HepG2 (cell line): ENCODE measurements at regions not wholly inside any gene's neighbourhood (a gene's known extent, or its start where the extent isn't known, plus 50 kb on each side); places are given as distances from the start of the nearest gene placed in this dataset.

ENCODE experiments used
- ATAC-seq: fragments of 200-7000 bp; cut with Tn5 transposase; 3 replicates; pipeline ENCODE4 v1.9.1; 2020; ENCODE audit warnings: mild to moderate bottlenecking, moderate library complexity
- BruUV-seq: library from RNA; stranded (reverse); fragments of 400-500 nt; replicated peaks from 2 replicates; lab custom pipeline; 2021; lab: Mats Ljungman, UMichigan
- CTCF ChIA-PET: fragments of 300-600 bp; formaldehyde crosslinking; extraction: SDS; loops from one replicate; lab custom pipeline; 2021; ENCODE audit warnings: low total read pairs, inconsistent platforms, low intra/inter-chr PET ratio; lab: Yijun Ruan, JAX
- POLR2A ChIA-PET: fragments of 350-600 bp; sonication (Branson Sonifier 250); formaldehyde crosslinking; loops from one replicate; lab custom pipeline; 2020; ENCODE audit warnings: antibody characterized with exemption, inconsistent platforms; lab: Yijun Ruan, JAX
- DNase-seq: peaks from one replicate; pipeline ENCODE4 v3.0.0-alpha.2; 2015; ENCODE audit warnings: low spot score
- FAIRE-seq: peaks from 3 replicates; lab custom pipeline; 2011; peaks lifted over from hg19 to GRCh38; lab: Jason Lieb, UNC
- H2AFZ ChIP-seq: one replicate; pipeline ENCODE4 v1.6.1; 2011; ENCODE audit warnings: low read length, inconsistent platforms
- H3K27ac ChIP-seq: fragments of 300-600 bp; 3 replicates; pipeline ENCODE4 v1.8.0; 2011; ENCODE audit warnings: mixed run types, mild to moderate bottlenecking, mixed read lengths, low read length, inconsistent platforms; ENCODE audit not compliant: insufficient read depth; ENCODE audit errors: extremely low read length
- H3K27me3 ChIP-seq, 2 experiments: fragments of 200-600 bp in 1 of 2; 2 replicates in 1 of 2; 3 replicates in 1 of 2; pipeline versions ENCODE4 v1.6.0 to v1.8.0; 2011; ENCODE audit warnings: low read length in 2 of 2, mild to moderate bottlenecking in 2 of 2, moderate library complexity in 2 of 2, inconsistent platforms in 1 of 2; ENCODE audit not compliant: insufficient read depth in 2 of 2, control insufficient read depth in 1 of 2
- H3K36me3 ChIP-seq, 2 experiments: fragments of 200-600 bp in 1 of 2; replicated peaks in 1 of 2; 2 replicates in 1 of 2; 3 replicates in 1 of 2; pipeline versions ENCODE4 v1.5.1 to v1.8.0; 2011; ENCODE audit warnings: low read length in 2 of 2, inconsistent platforms in 1 of 2; ENCODE audit not compliant: insufficient read depth in 2 of 2, control insufficient read depth in 1 of 2
- H3K4me1 ChIP-seq: 2 replicates; pipeline ENCODE4 v1.5.1; 2012; ENCODE audit warnings: low read length, inconsistent platforms; ENCODE audit not compliant: insufficient read depth
- H3K4me2 ChIP-seq: 2 replicates; pipeline ENCODE4 v1.6.0; 2011; ENCODE audit warnings: low read depth, low read length, inconsistent platforms
- H3K4me3 ChIP-seq, 3 experiments: fragments of 200-600 bp in 1 of 3; sonication (generic), shearing (Covaris generic) in 1 of 3; replicated peaks in 1 of 3; 2 replicates each; pipeline ENCODE4 v1.5.1; 2011 to 2016; ENCODE audit warnings: low read length in 3 of 3, inconsistent platforms in 2 of 3, low read depth in 2 of 3, mild to moderate bottlenecking in 2 of 3, control low read depth in 1 of 3, mixed read lengths in 1 of 3; ENCODE audit not compliant: insufficient read depth in 1 of 3
- H3K79me2 ChIP-seq: one replicate; pipeline ENCODE4 v1.6.1; 2011; ENCODE audit warnings: low read length, inconsistent platforms; ENCODE audit not compliant: insufficient read depth
- H3K9ac ChIP-seq: 2 replicates; pipeline ENCODE4 v1.6.0; 2011; ENCODE audit warnings: mild to moderate bottlenecking, low read depth, low read length, inconsistent platforms; ENCODE audit not compliant: insufficient read depth
- H3K9me3 ChIP-seq: 2 replicates; pipeline ENCODE4 v1.5.1; 2012; ENCODE audit warnings: mild to moderate bottlenecking, low read length
- H4K20me1 ChIP-seq: 2 replicates; pipeline ENCODE4 v1.6.0; 2011; ENCODE audit warnings: inconsistent platforms, mild to moderate bottlenecking, low read length, moderate library complexity; ENCODE audit not compliant: insufficient read depth
- EED ChIP-seq: sonication (generic); formaldehyde crosslinking; IDR thresholded peaks from 2 replicates; pipeline ENCODE4 v1.5.0; 2020; ENCODE audit warnings: mild to moderate bottlenecking, missing genetic modification reagents
- MED13 ChIP-seq: sonication (generic); formaldehyde crosslinking; IDR thresholded peaks from 2 replicates; pipeline ENCODE4 v1.5.0; 2020; ENCODE audit warnings: missing genetic modification reagents
- REL ChIP-seq: sonication (generic); formaldehyde crosslinking; conservative IDR thresholded peaks from 2 replicates; pipeline ENCODE4 v1.8.0; 2022; ENCODE audit warnings: mild to moderate bottlenecking, missing genetic modification reagents, moderate library complexity
- ZKSCAN5 ChIP-seq: sonication (generic); formaldehyde crosslinking; IDR thresholded peaks from 2 replicates; pipeline ENCODE4 v1.5.1; 2020; ENCODE audit warnings: mild to moderate bottlenecking, missing genetic modification reagents
- ZNF225 ChIP-seq: sonication (generic); formaldehyde crosslinking; IDR thresholded peaks from 2 replicates; pipeline ENCODE4 v1.4.0; 2020; ENCODE audit warnings: mild to moderate bottlenecking, missing genetic modification reagents
- ZNF230 ChIP-seq: sonication (generic); formaldehyde crosslinking; IDR thresholded peaks from 2 replicates; pipeline ENCODE4 v1.4.0; 2020; ENCODE audit warnings: mild to moderate bottlenecking, missing genetic modification reagents
- ZNF468 ChIP-seq: sonication (generic); formaldehyde crosslinking; IDR thresholded peaks from 2 replicates; pipeline ENCODE4 v1.8.0; 2022; ENCODE audit warnings: mild to moderate bottlenecking, moderate library complexity, missing genetic modification reagents
- ZNF550 ChIP-seq: sonication (generic); formaldehyde crosslinking; IDR thresholded peaks from 2 replicates; pipeline ENCODE4 v1.4.0; 2020; ENCODE audit warnings: mild to moderate bottlenecking, missing genetic modification reagents, borderline replicate concordance
- ZNF883 ChIP-seq: sonication (generic); formaldehyde crosslinking; IDR thresholded peaks from 2 replicates; pipeline ENCODE4 v1.5.1; 2020; ENCODE audit warnings: mild to moderate bottlenecking, missing genetic modification reagents; ENCODE audit errors: not compliant biosample characterization
- WGBS: methylation state at CpG from one replicate; pipeline ENCODE4 v1.1.6; 2017; ENCODE audit warnings: low lambda C conversion rate; 5-methylcytosine and 5-hydroxymethylcytosine counted together
- in situ Hi-C: cut with HindIII; loops from 2 replicates; pipeline ENCODE4 v1.10.0; 2017; ENCODE audit warnings: low pct_unique_long_range_greater_than_20kb; ENCODE audit not compliant: extremely low pct_ligation_motif_present
- intact Hi-C: fragments of 100-400 bp; cut with micrococcal nuclease; formaldehyde crosslinking; loops from one replicate; pipeline ENCODE4 v1.10.0; 2022; ENCODE audit not compliant: unreplicated experiment
- TF ChIP-seq, protein P1 (sequence below): sonication (generic); formaldehyde crosslinking; IDR thresholded peaks from 2 replicates; pipeline ENCODE4 v1.4.0; 2020; ENCODE audit warnings: missing genetic modification reagents; ENCODE audit errors: not compliant biosample characterization
- TF ChIP-seq, protein P2 (sequence below): IDR thresholded peaks from 2 replicates; pipeline ENCODE4 v1.6.1; 2012; ENCODE audit warnings: low read length, improper control_type of control experiment
- TF ChIP-seq, protein P3 (sequence below): sonication (generic); formaldehyde crosslinking; IDR thresholded peaks from 2 replicates; pipeline ENCODE4 v1.5.1; 2020; ENCODE audit warnings: missing genetic modification reagents, mild to moderate bottlenecking, borderline replicate concordance
- TF ChIP-seq, protein P4 (sequence below): sonication (generic); formaldehyde crosslinking; IDR thresholded peaks from 2 replicates; pipeline ENCODE4 v1.4.0; 2020; ENCODE audit warnings: missing genetic modification reagents, low read depth, mild to moderate bottlenecking, borderline replicate concordance
- TF ChIP-seq, protein P5 (sequence below): sonication (generic); formaldehyde crosslinking; IDR thresholded peaks from 2 replicates; pipeline ENCODE4 v1.4.0; 2020; ENCODE audit warnings: missing genetic modification reagents, mild to moderate bottlenecking, borderline replicate concordance

DNA sequence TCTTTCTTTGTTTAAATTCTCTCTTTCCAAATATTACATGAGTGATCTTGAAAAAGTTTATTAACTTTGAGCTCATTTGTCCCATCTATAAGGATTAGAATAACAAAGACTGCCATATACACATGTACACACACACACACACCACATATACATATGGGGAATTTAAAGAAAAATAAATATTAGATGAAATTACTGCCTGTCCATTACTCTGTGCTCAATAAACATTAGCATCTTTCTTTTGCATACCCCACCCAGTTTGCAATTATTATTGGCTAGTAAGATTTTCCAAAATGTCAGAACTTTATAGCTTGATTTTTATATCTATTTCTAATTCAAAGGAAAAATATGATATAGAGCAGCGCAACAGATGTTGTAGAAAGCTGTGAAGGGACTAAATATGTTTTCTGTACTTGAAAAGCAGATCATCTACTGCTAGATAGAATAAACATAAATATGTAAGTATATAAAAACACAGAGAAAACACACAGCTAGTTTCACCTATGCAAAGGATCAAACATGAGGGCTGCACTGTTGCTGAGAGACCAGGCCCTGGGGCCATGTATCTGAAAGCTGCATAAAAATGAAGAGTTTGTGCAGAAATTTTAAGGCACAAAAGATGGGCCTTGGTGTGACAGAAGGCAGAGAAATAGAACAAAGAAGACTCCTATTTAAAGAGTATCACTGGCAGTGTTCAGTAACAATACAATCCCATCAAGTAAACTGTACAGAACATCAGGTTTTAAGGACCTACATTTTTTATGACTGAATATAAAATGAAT is 114.2 kb upstream of the NECTIN3 start:
- 89% methylated on average over 1 of the region's 1 CpG for WGBS
- H2AFZ ChIP-seq = no peak overlapping the region
- ATAC-seq = no peak
- H3K9ac ChIP-seq = no peak overlapping the region
- no TSS peak for BruUV-seq
- ChIA-PET POLR2A (no interaction called here), CTCF (no interaction called here)
- FAIRE-seq = no peak
- no peak overlapping the region for H3K4me2 ChIP-seq
- in situ Hi-C loops = no loop called here
- H3K4me1 ChIP-seq = peaks cover 13% of the 10 kb centered on the region
- DNase-seq = no peak
- H3K79me2 ChIP-seq = no peaks in the 10 kb centered on the region
- H3K9me3 ChIP-seq = no peaks in the 10 kb centered on the region
- no peaks in the 10 kb centered on the region for H3K27me3 ChIP-seq
- no peak overlapping the region for H3K27ac ChIP-seq
- H3K36me3 ChIP-seq = no peaks in the 10 kb centered on the region
- no peaks in the 10 kb centered on the region for H4K20me1 ChIP-seq
- intact Hi-C loops = no loop called here
- H3K4me3 ChIP-seq = no peak overlapping the region
- TF ChIP-seq, protein P1, sequence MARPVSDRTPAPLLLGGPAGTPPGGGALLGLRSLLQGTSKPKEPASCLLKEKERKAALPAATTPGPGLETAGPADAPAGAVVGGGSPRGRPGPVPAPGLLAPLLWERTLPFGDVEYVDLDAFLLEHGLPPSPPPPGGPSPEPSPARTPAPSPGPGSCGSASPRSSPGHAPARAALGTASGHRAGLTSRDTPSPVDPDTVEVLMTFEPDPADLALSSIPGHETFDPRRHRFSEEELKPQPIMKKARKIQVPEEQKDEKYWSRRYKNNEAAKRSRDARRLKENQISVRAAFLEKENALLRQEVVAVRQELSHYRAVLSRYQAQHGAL = no peak
- TF ChIP-seq ZNF225 (CRISPR knock-in tag) = no peak
- TF ChIP-seq ZNF883 (CRISPR knock-in tag) = no peak
- TF ChIP-seq ZNF230 (CRISPR knock-in tag) = no peak
- no peak for TF ChIP-seq ZNF550 (CRISPR knock-in tag)
- TF ChIP-seq, protein P2, sequence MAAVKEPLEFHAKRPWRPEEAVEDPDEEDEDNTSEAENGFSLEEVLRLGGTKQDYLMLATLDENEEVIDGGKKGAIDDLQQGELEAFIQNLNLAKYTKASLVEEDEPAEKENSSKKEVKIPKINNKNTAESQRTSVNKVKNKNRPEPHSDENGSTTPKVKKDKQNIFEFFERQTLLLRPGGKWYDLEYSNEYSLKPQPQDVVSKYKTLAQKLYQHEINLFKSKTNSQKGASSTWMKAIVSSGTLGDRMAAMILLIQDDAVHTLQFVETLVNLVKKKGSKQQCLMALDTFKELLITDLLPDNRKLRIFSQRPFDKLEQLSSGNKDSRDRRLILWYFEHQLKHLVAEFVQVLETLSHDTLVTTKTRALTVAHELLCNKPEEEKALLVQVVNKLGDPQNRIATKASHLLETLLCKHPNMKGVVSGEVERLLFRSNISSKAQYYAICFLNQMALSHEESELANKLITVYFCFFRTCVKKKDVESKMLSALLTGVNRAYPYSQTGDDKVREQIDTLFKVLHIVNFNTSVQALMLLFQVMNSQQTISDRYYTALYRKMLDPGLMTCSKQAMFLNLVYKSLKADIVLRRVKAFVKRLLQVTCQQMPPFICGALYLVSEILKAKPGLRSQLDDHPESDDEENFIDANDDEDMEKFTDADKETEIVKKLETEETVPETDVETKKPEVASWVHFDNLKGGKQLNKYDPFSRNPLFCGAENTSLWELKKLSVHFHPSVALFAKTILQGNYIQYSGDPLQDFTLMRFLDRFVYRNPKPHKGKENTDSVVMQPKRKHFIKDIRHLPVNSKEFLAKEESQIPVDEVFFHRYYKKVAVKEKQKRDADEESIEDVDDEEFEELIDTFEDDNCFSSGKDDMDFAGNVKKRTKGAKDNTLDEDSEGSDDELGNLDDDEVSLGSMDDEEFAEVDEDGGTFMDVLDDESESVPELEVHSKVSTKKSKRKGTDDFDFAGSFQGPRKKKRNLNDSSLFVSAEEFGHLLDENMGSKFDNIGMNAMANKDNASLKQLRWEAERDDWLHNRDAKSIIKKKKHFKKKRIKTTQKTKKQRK = no peak
- TF ChIP-seq ZNF468 (CRISPR knock-in tag) = no peak
- TF ChIP-seq, protein P3, sequence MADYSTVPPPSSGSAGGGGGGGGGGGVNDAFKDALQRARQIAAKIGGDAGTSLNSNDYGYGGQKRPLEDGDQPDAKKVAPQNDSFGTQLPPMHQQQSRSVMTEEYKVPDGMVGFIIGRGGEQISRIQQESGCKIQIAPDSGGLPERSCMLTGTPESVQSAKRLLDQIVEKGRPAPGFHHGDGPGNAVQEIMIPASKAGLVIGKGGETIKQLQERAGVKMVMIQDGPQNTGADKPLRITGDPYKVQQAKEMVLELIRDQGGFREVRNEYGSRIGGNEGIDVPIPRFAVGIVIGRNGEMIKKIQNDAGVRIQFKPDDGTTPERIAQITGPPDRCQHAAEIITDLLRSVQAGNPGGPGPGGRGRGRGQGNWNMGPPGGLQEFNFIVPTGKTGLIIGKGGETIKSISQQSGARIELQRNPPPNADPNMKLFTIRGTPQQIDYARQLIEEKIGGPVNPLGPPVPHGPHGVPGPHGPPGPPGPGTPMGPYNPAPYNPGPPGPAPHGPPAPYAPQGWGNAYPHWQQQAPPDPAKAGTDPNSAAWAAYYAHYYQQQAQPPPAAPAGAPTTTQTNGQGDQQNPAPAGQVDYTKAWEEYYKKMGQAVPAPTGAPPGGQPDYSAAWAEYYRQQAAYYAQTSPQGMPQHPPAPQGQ (CRISPR knock-in tag) = no peak
- no peak for TF ChIP-seq ZKSCAN5 (CRISPR knock-in tag)
- TF ChIP-seq, protein P4, sequence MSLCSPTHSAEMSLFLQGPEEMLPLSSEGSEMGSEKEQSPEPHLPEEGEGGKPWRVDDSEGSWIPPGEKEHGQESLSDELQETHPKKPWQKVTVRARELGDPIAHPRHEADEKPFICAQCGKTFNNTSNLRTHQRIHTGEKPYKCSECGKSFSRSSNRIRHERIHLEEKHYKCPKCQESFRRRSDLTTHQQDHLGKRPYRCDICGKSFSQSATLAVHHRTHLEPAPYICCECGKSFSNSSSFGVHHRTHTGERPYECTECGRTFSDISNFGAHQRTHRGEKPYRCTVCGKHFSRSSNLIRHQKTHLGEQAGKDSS = no peak
- no peak for TF ChIP-seq MED13 (CRISPR knock-in tag)
- no peak for TF ChIP-seq EED
- TF ChIP-seq, protein P5, sequence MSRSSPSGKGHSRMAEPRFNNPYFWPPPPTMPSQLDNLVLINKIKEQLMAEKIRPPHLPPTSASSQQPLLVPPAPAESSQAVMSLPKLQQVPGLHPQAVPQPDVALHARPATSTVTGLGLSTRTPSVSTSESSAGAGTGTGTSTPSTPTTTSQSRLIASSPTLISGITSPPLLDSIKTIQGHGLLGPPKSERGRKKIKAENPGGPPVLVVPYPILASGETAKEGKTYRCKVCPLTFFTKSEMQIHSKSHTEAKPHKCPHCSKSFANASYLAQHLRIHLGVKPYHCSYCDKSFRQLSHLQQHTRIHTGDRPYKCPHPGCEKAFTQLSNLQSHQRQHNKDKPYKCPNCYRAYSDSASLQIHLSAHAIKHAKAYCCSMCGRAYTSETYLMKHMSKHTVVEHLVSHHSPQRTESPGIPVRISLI (CRISPR knock-in tag) = no peak
- TF ChIP-seq REL (CRISPR knock-in tag) = no peak
